Gastroesophageal sphincter (tissue), 4 donors: ENCODE measurements at regions not wholly inside any gene's neighbourhood (a gene's known extent, or its start where the extent isn't known, plus 50 kb on each side); places are given as distances from the start of the nearest gene placed in this dataset.

Experiments
- ATAC-seq: fragments of 150-250 bp; one replicate; pipeline ENCODE4 v1.9.1; 2016; ENCODE audit warnings: mild to moderate bottlenecking, moderate library complexity
- H3K27ac ChIP-seq, 4 donors: fragments of 200-600 bp; sonication (generic) in 3 of 4; 1 replicate in 3 of 4; 2 replicates in 1 of 4; pipeline ENCODE4 v1.5.1; 2016 to 2019
- H3K27me3 ChIP-seq: fragments of 200-600 bp; sonication (generic); one replicate; pipeline ENCODE4 v1.5.1; 2019
- H3K36me3 ChIP-seq, 2 donors: fragments of 200-600 bp; sonication (generic); one replicate each; pipeline ENCODE4 v1.5.1; 2019; ENCODE audit warnings: control low read depth in 1 of 2
- H3K4me1 ChIP-seq, 3 donors: fragments of 200-600 bp; sonication (generic); 1 replicate in 2 of 3; 2 replicates in 1 of 3; pipeline ENCODE4 v1.5.1; 2016 to 2019; ENCODE audit warnings: control low read depth in 2 of 3
- H3K4me3 ChIP-seq, 2 donors: fragments of 200-600 bp; sonication (generic); one replicate each; pipeline ENCODE4 v1.5.1; 2019; ENCODE audit warnings: mild to moderate bottlenecking in 1 of 2, moderate library complexity in 1 of 2
- H3K9me3 ChIP-seq, 3 donors: fragments of 200-600 bp; sonication (generic); one replicate each; pipeline ENCODE4 v1.5.1; 2017 to 2019; ENCODE audit warnings: control low read depth in 2 of 3
- EP300 ChIP-seq: sonication (generic); formaldehyde crosslinking; IDR thresholded peaks from one replicate; pipeline ENCODE4 v1.6.1; 2017; ENCODE audit warnings: antibody characterized with exemption, mild to moderate bottlenecking
- POLR2A ChIP-seq, 2 donors: fragments of 450-650 bp; IDR thresholded peaks; one replicate each; pipeline ENCODE4 v1.6.1; 2017; ENCODE audit warnings: antibody characterized with exemption in 2 of 2, mild to moderate bottlenecking in 2 of 2, moderate library complexity in 1 of 2
- POLR2AphosphoS5 ChIP-seq: sonication (generic); formaldehyde crosslinking; IDR thresholded peaks from one replicate; pipeline ENCODE4 v1.6.1; 2017; ENCODE audit warnings: antibody characterized with exemption
- WGBS, 2 donors: methylation state at CpG; one replicate each; pipeline ENCODE4 v1.1.5; 2018; ENCODE audit warnings: low coverage in 1 of 2; 5-methylcytosine and 5-hydroxymethylcytosine counted together
- TF ChIP-seq, protein P1 (sequence below), 4 experiments: fragments of 200-600 bp in 2 of 4; fragments of 450-650 bp in 2 of 4; sonication (generic) in 1 of 4; IDR thresholded peaks; one replicate each; pipeline ENCODE4 v1.5.1; 2017 to 2019; ENCODE audit warnings: antibody characterized with exemption in 4 of 4, mild to moderate bottlenecking in 2 of 4, moderate library complexity in 2 of 4

DNA sequence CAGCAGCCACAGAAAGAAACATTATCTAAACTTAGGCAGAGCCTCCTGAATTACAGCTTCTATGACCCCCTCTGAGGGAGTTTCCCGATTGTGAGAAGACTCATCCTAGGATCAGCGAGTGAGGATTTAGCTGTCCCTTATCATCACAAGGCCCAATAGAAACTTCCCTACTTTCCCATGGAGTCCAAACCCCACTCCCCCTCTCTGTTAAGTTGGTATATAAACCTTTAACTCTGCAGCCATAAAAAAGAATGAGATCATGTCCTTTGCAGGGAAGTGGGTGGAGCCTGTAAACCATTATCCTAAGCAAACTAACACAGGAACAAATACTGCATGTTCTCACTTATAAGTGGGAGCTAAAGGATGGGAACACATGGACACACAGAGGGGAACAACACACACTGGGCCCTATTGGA lies 78.8 kb downstream of the MYL12B start:
- no peaks in the 10 kb centered on the region for H3K36me3 ChIP-seq
- H3K4me3 ChIP-seq: no peak overlapping the region
- H3K4me1 ChIP-seq: peaks cover 0 to 8% (median 0%) of the 10 kb centered on the region in 3 donors
- H3K27ac ChIP-seq: no peak overlapping the region
- no peaks in the 10 kb centered on the region for H3K27me3 ChIP-seq
- ATAC-seq: no peak
- peaks cover 0 to 5% (median 0%) of the 10 kb centered on the region in 3 donors for H3K9me3 ChIP-seq
- 78 to 100% methylated on average over 1 to 2 of the region's 2 CpGs for WGBS, 2 donors
- TF ChIP-seq POLR2A (IDR thresholded peaks at IDR 0.05) (no peak), POLR2AphosphoS5 (no peak), EP300 (no peak)
- TF ChIP-seq, protein P1, sequence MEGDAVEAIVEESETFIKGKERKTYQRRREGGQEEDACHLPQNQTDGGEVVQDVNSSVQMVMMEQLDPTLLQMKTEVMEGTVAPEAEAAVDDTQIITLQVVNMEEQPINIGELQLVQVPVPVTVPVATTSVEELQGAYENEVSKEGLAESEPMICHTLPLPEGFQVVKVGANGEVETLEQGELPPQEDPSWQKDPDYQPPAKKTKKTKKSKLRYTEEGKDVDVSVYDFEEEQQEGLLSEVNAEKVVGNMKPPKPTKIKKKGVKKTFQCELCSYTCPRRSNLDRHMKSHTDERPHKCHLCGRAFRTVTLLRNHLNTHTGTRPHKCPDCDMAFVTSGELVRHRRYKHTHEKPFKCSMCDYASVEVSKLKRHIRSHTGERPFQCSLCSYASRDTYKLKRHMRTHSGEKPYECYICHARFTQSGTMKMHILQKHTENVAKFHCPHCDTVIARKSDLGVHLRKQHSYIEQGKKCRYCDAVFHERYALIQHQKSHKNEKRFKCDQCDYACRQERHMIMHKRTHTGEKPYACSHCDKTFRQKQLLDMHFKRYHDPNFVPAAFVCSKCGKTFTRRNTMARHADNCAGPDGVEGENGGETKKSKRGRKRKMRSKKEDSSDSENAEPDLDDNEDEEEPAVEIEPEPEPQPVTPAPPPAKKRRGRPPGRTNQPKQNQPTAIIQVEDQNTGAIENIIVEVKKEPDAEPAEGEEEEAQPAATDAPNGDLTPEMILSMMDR (IDR thresholded peaks at IDR 0.05): no peak

DNA sequence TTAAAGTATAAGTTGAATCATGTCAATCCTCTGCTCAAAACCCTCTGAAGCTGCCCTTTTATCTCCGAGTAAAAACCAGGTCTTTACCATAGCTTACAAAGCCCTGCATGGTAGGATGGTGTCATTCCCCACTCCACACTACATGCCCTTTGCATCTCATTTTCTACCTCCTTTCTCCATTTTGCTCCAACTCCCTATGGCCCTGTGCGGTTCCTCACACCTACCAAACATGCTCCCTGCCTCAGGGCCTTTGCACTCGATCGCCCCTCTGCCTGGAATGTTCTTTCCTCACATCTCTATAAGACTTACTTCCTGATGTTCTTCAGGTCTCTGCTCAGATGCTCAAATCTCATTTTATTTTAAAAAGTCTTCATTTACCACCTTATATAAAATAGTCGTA lies 80.7 kb downstream of the MYL12B start:
- TF ChIP-seq, protein P1 (IDR thresholded peaks at IDR 0.05): no peak
- TF ChIP-seq EP300 (no peak), POLR2AphosphoS5 (no peak), POLR2A (IDR thresholded peaks at IDR 0.05) (no peak)
- ATAC-seq: no peak
- Histone ChIP-seq H3K36me3 (no peaks in the 10 kb centered on the region), H3K4me3 (no peak overlapping the region), H3K27me3 (no peaks in the 10 kb centered on the region), H3K9me3 (peaks cover 0 to 5% (median 0%) of the 10 kb centered on the region in 3 donors), H3K4me1 (peaks cover 0 to 19% (median 5%) of the 10 kb centered on the region in 3 donors), H3K27ac (no peak overlapping the region)
- WGBS, 2 donors: 92 to 100% methylated on average over 4 to 5 of the region's 5 CpGs

DNA sequence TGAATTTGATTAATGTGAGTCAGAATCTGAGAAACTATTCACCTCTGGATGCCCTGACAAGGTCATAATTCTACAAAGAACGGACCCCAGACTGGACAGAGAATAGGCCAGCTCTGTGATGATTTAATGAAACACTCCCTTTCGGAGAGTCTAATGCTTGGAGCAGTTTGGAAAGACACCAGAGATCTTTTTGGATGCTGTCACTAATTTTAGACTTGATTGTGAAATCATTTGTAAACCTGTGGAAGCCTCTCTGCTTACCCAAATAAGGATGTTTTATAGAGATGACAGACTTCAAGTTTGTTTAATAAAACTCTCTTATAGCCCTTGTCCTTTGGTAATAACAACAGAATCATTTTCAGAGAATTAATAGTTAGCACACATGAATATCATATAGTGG lies 83.5 kb downstream of the MYL12B start:
- peaks cover 0 to 19% (median 5%) of the 10 kb centered on the region in 3 donors for H3K4me1 ChIP-seq
- H3K9me3 ChIP-seq: peaks cover 0 to 5% (median 0%) of the 10 kb centered on the region in 3 donors
- peak; percentile 81 for ATAC-seq
- no peak for TF ChIP-seq EP300
- TF ChIP-seq, protein P1 (IDR thresholded peaks at IDR 0.05): no peak
- no peak for TF ChIP-seq POLR2A (IDR thresholded peaks at IDR 0.05)
- no peak for TF ChIP-seq POLR2AphosphoS5
- no peak overlapping the region for H3K4me3 ChIP-seq
- H3K27ac ChIP-seq: peak overlapping the region in 3 of 4 donors; percentile 56 to 67 (median 61)
- H3K36me3 ChIP-seq: no peaks in the 10 kb centered on the region
- no peaks in the 10 kb centered on the region for H3K27me3 ChIP-seq
- 23 to 25% methylated on average over 2 of the region's 2 CpGs for WGBS, 2 donors

DNA sequence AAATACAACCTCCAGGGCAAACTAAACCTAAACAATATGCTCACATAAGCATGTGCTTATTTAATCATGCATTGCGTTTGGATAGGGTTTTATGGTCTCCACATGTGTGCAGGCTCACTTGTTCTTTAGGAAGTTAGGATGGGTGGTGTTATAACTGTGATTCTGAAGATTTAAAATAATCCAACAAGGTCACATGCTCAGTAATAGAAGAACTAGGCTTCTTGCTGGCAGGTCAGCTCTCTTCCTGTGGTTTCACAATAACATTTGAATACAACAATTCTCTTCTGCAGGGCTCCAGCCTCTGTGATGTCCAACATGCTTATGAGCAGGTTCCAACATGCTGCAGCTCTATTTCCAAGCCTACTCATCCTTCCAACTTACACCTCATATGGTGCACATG lies 84.0 kb downstream of the MYL12B start:
- Histone ChIP-seq H3K27me3 (no peaks in the 10 kb centered on the region), H3K36me3 (no peaks in the 10 kb centered on the region), H3K4me3 (no peak overlapping the region), H3K9me3 (peaks cover 0 to 5% (median 0%) of the 10 kb centered on the region in 3 donors), H3K4me1 (peaks cover 0 to 19% (median 5%) of the 10 kb centered on the region in 3 donors), H3K27ac (peak overlapping the region in 3 of 4 donors; percentile 56 to 67 (median 61))
- no peak for TF ChIP-seq EP300
- no peak for TF ChIP-seq POLR2AphosphoS5
- TF ChIP-seq, protein P1 (IDR thresholded peaks at IDR 0.05): no peak
- TF ChIP-seq POLR2A (IDR thresholded peaks at IDR 0.05): no peak
- WGBS, 2 donors: 13 to 46% methylated on average over 1 of the region's 1 CpG
- ATAC-seq: peak; percentile 77

DNA sequence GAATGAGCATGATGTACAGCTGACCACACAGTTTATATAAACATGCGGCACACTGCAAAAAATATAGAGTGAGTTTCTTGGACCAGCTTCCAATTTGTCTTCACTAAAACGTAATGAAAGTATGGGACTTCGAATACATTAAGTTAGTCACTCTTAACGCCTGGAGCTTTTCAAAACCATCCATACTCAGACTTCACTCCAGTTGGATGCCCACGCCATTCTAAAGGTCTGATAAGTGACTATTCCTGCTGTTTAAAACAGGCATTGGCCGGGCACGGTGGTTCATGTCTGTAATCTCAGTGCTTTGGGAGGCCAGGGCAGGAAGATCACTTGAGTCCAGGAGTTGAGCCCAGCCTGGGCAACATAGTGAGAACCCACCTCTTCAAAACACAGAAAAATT lies 84.6 kb downstream of the MYL12B start:
- Histone ChIP-seq H3K27ac (peak overlapping the region in 1 of 4 donors; percentile 67), H3K27me3 (no peaks in the 10 kb centered on the region), H3K9me3 (peaks cover 0 to 5% (median 0%) of the 10 kb centered on the region in 3 donors), H3K4me3 (no peak overlapping the region), H3K4me1 (peaks cover 0 to 19% (median 5%) of the 10 kb centered on the region in 3 donors), H3K36me3 (no peaks in the 10 kb centered on the region)
- WGBS, 2 donors: 29 to 54% methylated on average over 4 to 7 of the region's 7 CpGs
- TF ChIP-seq, protein P1 (IDR thresholded peaks at IDR 0.05): no peak
- TF ChIP-seq POLR2A (IDR thresholded peaks at IDR 0.05) (no peak), POLR2AphosphoS5 (no peak), EP300 (no peak)
- ATAC-seq: no peak
